ENCODE measurements at regions not wholly inside any gene's neighbourhood (a gene's known extent, or its start where the extent isn't known, plus 50 kb on each side); places are given as distances from the start of the nearest gene placed in this dataset.
"Not testable (repeated sequence)": the region's sequence is repeated elsewhere in the genome, so short reads cannot be mapped to it uniquely, and the experiment has no call there.

- no peak overlapping the region for H3K27ac ChIP-seq (ENCODE audit: low read depth, low read length)
- no peaks in the 10 kb centered on the region for H3K36me3 ChIP-seq (ENCODE audit: insufficient read depth, low read length)
- Mint-ChIP-seq H3K4me3 (no peak overlapping the region), H3K27ac (no peak overlapping the region), H3K4me1 (no peaks in the 10 kb centered on the region), H3K9me3 (no peaks in the 10 kb centered on the region), H3K36me3 (no peaks in the 10 kb centered on the region), H3K27me3 (no peaks in the 10 kb centered on the region)
- H3K4me1 ChIP-seq (ENCODE audit: insufficient read depth, low read length) = no peaks in the 10 kb centered on the region
- CTCF ChIA-PET = no interaction called here
- POLR2A ChIA-PET = no interaction called here
- H3K4me3 ChIP-seq (ENCODE audit: low read length) = no peak overlapping the region
- H3K9me3 ChIP-seq (ENCODE audit: low read length) = no peaks in the 10 kb centered on the region
- H3K27me3 ChIP-seq (ENCODE audit: insufficient read depth, low read length, poor library complexity, severe bottlenecking) = no peaks in the 10 kb centered on the region
- DNase-seq = no peak
Observed at GRCh38 chr4:26242451-26242850, 78.4 kb upstream of the RBPJ start.

GRCh38 chr4:26244138-26244537 lies 76.7 kb upstream of the RBPJ start:
- POLR2A ChIA-PET; H3K27ac ChIP-seq (ENCODE audit: low read depth, low read length); H3K36me3 Mint-ChIP-seq; H3K9me3 ChIP-seq (ENCODE audit: low read length); H3K36me3 ChIP-seq (ENCODE audit: insufficient read depth, low read length); H3K4me1 ChIP-seq (ENCODE audit: insufficient read depth, low read length); H3K9me3 Mint-ChIP-seq; CTCF ChIA-PET; H3K27me3 ChIP-seq (ENCODE audit: insufficient read depth, low read length, poor library complexity, severe bottlenecking); H3K4me3 ChIP-seq (ENCODE audit: low read length); H3K4me3 Mint-ChIP-seq; DNase-seq; H3K27me3 Mint-ChIP-seq; H3K4me1 Mint-ChIP-seq; H3K27ac Mint-ChIP-seq: not testable (repeated sequence)

- no peak for DNase-seq
- CTCF ChIA-PET = no interaction called here
- Histone ChIP-seq H3K27ac (ENCODE audit: low read depth, low read length) (no peak overlapping the region), H3K9me3 (ENCODE audit: low read length) (no peaks in the 10 kb centered on the region), H3K4me1 (ENCODE audit: insufficient read depth, low read length) (no peaks in the 10 kb centered on the region), H3K36me3 (ENCODE audit: insufficient read depth, low read length) (no peaks in the 10 kb centered on the region), H3K4me3 (ENCODE audit: low read length) (no peak overlapping the region), H3K27me3 (ENCODE audit: insufficient read depth, low read length, poor library complexity, severe bottlenecking) (no peaks in the 10 kb centered on the region)
- Mint-ChIP-seq H3K27ac (no peak overlapping the region), H3K4me1 (no peaks in the 10 kb centered on the region), H3K4me3 (no peak overlapping the region), H3K36me3 (no peaks in the 10 kb centered on the region), H3K9me3 (no peaks in the 10 kb centered on the region), H3K27me3 (no peaks in the 10 kb centered on the region)
- POLR2A ChIA-PET = no interaction called here
Observed at GRCh38 chr4:26248647-26249046, 72.2 kb upstream of the RBPJ start.

- Histone ChIP-seq H3K27ac (ENCODE audit: low read depth, low read length) (no peak overlapping the region), H3K9me3 (ENCODE audit: low read length) (no peaks in the 10 kb centered on the region), H3K36me3 (ENCODE audit: insufficient read depth, low read length) (no peaks in the 10 kb centered on the region), H3K4me3 (ENCODE audit: low read length) (no peak overlapping the region), H3K4me1 (ENCODE audit: insufficient read depth, low read length) (no peaks in the 10 kb centered on the region), H3K27me3 (ENCODE audit: insufficient read depth, low read length, poor library complexity, severe bottlenecking) (no peaks in the 10 kb centered on the region)
- Mint-ChIP-seq H3K27me3 (no peaks in the 10 kb centered on the region), H3K9me3 (no peaks in the 10 kb centered on the region), H3K4me1 (no peaks in the 10 kb centered on the region), H3K27ac (no peak overlapping the region), H3K4me3 (no peak overlapping the region), H3K36me3 (no peaks in the 10 kb centered on the region)
- CTCF ChIA-PET = no interaction called here
- POLR2A ChIA-PET = no interaction called here
- DNase-seq = no peak
Observed at GRCh38 chr4:26252349-26253025, 68.3 kb upstream of the RBPJ start.

GRCh38 chr4:26253968-26254367 lies 66.8 kb upstream of the RBPJ start:
- Histone ChIP-seq H3K4me3 (ENCODE audit: low read length) (no peak overlapping the region), H3K4me1 (ENCODE audit: insufficient read depth, low read length) (no peaks in the 10 kb centered on the region), H3K27ac (ENCODE audit: low read depth, low read length) (no peak overlapping the region), H3K9me3 (ENCODE audit: low read length) (no peaks in the 10 kb centered on the region), H3K36me3 (ENCODE audit: insufficient read depth, low read length) (no peaks in the 10 kb centered on the region), H3K27me3 (ENCODE audit: insufficient read depth, low read length, poor library complexity, severe bottlenecking) (no peaks in the 10 kb centered on the region)
- no peaks in the 10 kb centered on the region for H3K27me3 Mint-ChIP-seq
- no peak overlapping the region for H3K4me3 Mint-ChIP-seq
- DNase-seq = no peak
- no peaks in the 10 kb centered on the region for H3K36me3 Mint-ChIP-seq
- CTCF ChIA-PET = no interaction called here
- no peaks in the 10 kb centered on the region for H3K9me3 Mint-ChIP-seq
- POLR2A ChIA-PET = no interaction called here
- H3K4me1 Mint-ChIP-seq = no peaks in the 10 kb centered on the region
- H3K27ac Mint-ChIP-seq = no peak overlapping the region

- H3K4me3 ChIP-seq (ENCODE audit: low read length) = no peak overlapping the region
- CTCF ChIA-PET = no interaction called here
- H3K4me1 ChIP-seq (ENCODE audit: insufficient read depth, low read length) = no peaks in the 10 kb centered on the region
- no peaks in the 10 kb centered on the region for H3K27me3 ChIP-seq (ENCODE audit: insufficient read depth, low read length, poor library complexity, severe bottlenecking)
- POLR2A ChIA-PET = no interaction called here
- no peaks in the 10 kb centered on the region for H3K36me3 Mint-ChIP-seq
- DNase-seq = no peak
- H3K4me3 Mint-ChIP-seq = no peak overlapping the region
- no peaks in the 10 kb centered on the region for H3K27me3 Mint-ChIP-seq
- no peaks in the 10 kb centered on the region for H3K36me3 ChIP-seq (ENCODE audit: insufficient read depth, low read length)
- H3K27ac ChIP-seq (ENCODE audit: low read depth, low read length) = no peak overlapping the region
- H3K27ac Mint-ChIP-seq = no peak overlapping the region
- no peaks in the 10 kb centered on the region for H3K9me3 ChIP-seq (ENCODE audit: low read length)
- H3K9me3 Mint-ChIP-seq = no peaks in the 10 kb centered on the region
- H3K4me1 Mint-ChIP-seq = no peaks in the 10 kb centered on the region
Observed at GRCh38 chr4:26255989-26256388, 64.8 kb upstream of the RBPJ start.

GRCh38 chr4:26257444-26257843 lies 63.4 kb upstream of the RBPJ start:
- H3K36me3 ChIP-seq (ENCODE audit: insufficient read depth, low read length); H3K27ac ChIP-seq (ENCODE audit: low read depth, low read length); H3K27me3 Mint-ChIP-seq; H3K27ac Mint-ChIP-seq; H3K4me1 ChIP-seq (ENCODE audit: insufficient read depth, low read length); H3K27me3 ChIP-seq (ENCODE audit: insufficient read depth, low read length, poor library complexity, severe bottlenecking); H3K36me3 Mint-ChIP-seq; POLR2A ChIA-PET; H3K4me3 Mint-ChIP-seq; DNase-seq; H3K4me1 Mint-ChIP-seq; H3K9me3 ChIP-seq (ENCODE audit: low read length); H3K4me3 ChIP-seq (ENCODE audit: low read length); H3K9me3 Mint-ChIP-seq; CTCF ChIA-PET: not testable (repeated sequence)

- Histone ChIP-seq H3K27me3 (ENCODE audit: insufficient read depth, low read length, poor library complexity, severe bottlenecking) (no peaks in the 10 kb centered on the region), H3K4me3 (ENCODE audit: low read length) (no peak overlapping the region), H3K36me3 (ENCODE audit: insufficient read depth, low read length) (no peaks in the 10 kb centered on the region), H3K27ac (ENCODE audit: low read depth, low read length) (no peak overlapping the region), H3K4me1 (ENCODE audit: insufficient read depth, low read length) (no peaks in the 10 kb centered on the region), H3K9me3 (ENCODE audit: low read length) (no peaks in the 10 kb centered on the region)
- ChIA-PET POLR2A (no interaction called here), CTCF (no interaction called here)
- Mint-ChIP-seq H3K27ac (no peak overlapping the region), H3K36me3 (no peaks in the 10 kb centered on the region), H3K4me1 (no peaks in the 10 kb centered on the region), H3K27me3 (no peaks in the 10 kb centered on the region), H3K4me3 (no peak overlapping the region), H3K9me3 (no peaks in the 10 kb centered on the region)
- DNase-seq = no peak
Observed at GRCh38 chr4:26257850-26258249, 63.0 kb upstream of the RBPJ start.

GRCh38 chr4:26260571-26260970 lies 60.2 kb upstream of the RBPJ start:
- Mint-ChIP-seq H3K9me3 (no peaks in the 10 kb centered on the region), H3K27me3 (peaks cover 0 to 6% of the 10 kb centered on the region in 2 donors), H3K27ac (no peak overlapping the region), H3K4me1 (no peaks in the 10 kb centered on the region), H3K36me3 (no peaks in the 10 kb centered on the region), H3K4me3 (no peak overlapping the region)
- DNase-seq = no peak
- Histone ChIP-seq H3K27me3 (ENCODE audit: insufficient read depth, low read length, poor library complexity, severe bottlenecking) (no peaks in the 10 kb centered on the region), H3K36me3 (ENCODE audit: insufficient read depth, low read length) (no peaks in the 10 kb centered on the region), H3K4me3 (ENCODE audit: low read length) (no peak overlapping the region), H3K9me3 (ENCODE audit: low read length) (no peaks in the 10 kb centered on the region), H3K27ac (ENCODE audit: low read depth, low read length) (no peak overlapping the region), H3K4me1 (ENCODE audit: insufficient read depth, low read length) (no peaks in the 10 kb centered on the region)
- POLR2A ChIA-PET = no interaction called here
- CTCF ChIA-PET = no interaction called here
